AG04450 (cell line): ENCODE measurements at regions not wholly inside any gene's neighbourhood (a gene's known extent, or its start where the extent isn't known, plus 50 kb on each side); places are given as distances from the start of the nearest gene placed in this dataset.

Experiments used
- CTCF ChIA-PET: fragments of 300-600, 350-600 bp; formaldehyde crosslinking; extraction: SDS; loops from one replicate; lab custom pipeline; 2022; ENCODE audit warnings: antibody characterized with exemption, inconsistent platforms; lab: Charles Lee
- POLR2A ChIA-PET: fragments of 350-600 bp; formaldehyde crosslinking; extraction: SDS; loops from one replicate; lab custom pipeline; 2021; ENCODE audit warnings: antibody characterized with exemption, inconsistent platforms; lab: Yijun Ruan, JAX
- DNase-seq: peaks from one replicate; pipeline ENCODE4 v3.0.0-alpha.2; 2011; ENCODE audit warnings: low read depth, low spot score
- H3K27ac ChIP-seq: one replicate; pipeline ENCODE4 v1.5.1; 2012; ENCODE audit warnings: low read depth, low read length, control low read depth
- H3K27me3 ChIP-seq: one replicate; pipeline ENCODE4 v1.6.0; 2012; ENCODE audit warnings: low read length; ENCODE audit not compliant: control insufficient read depth, insufficient read depth
- H3K4me3 ChIP-seq: 2 replicates; pipeline ENCODE4 v1.5.1; 2011; ENCODE audit warnings: mild to moderate bottlenecking, low read depth, low read length, control low read depth
- H3K9me3 ChIP-seq: 2 replicates; pipeline ENCODE4 v1.5.1; 2012; ENCODE audit warnings: low read length; ENCODE audit not compliant: control insufficient read depth, insufficient read depth
- CTCF ChIP-seq: IDR thresholded peaks from 2 replicates; pipeline ENCODE4 v1.5.1; 2011; ENCODE audit warnings: low read depth, low read length, control low read depth, inconsistent platforms

- ChIA-PET POLR2A (no interaction called here), CTCF (no interaction called here)
- peaks cover 8% of the 10 kb centered on the region for H3K27me3 ChIP-seq
- no peak for DNase-seq
- H3K27ac ChIP-seq = no peak overlapping the region
- H3K9me3 ChIP-seq = no peaks in the 10 kb centered on the region
- H3K4me3 ChIP-seq = no peak overlapping the region
- TF ChIP-seq CTCF = no peak
These were observed 70.9 kb downstream of the RESF1 start for GRCh38 chr12:32030151-32030550.

- POLR2A ChIA-PET = no interaction called here
- no peaks in the 10 kb centered on the region for H3K9me3 ChIP-seq
- H3K4me3 ChIP-seq = no peak overlapping the region
- no peak overlapping the region for H3K27ac ChIP-seq
- CTCF ChIA-PET = no interaction called here
- peaks cover 8% of the 10 kb centered on the region for H3K27me3 ChIP-seq
- TF ChIP-seq CTCF = no peak
- no peak for DNase-seq
These were observed 71.5 kb downstream of the RESF1 start for GRCh38 chr12:32030676-32031075.

GRCh38 chr12:32031109-32031508, 71.9 kb downstream of the RESF1 start:
- H3K9me3 ChIP-seq = no peaks in the 10 kb centered on the region
- peaks cover 8% of the 10 kb centered on the region for H3K27me3 ChIP-seq
- POLR2A ChIA-PET = no interaction called here
- no peak overlapping the region for H3K4me3 ChIP-seq
- H3K27ac ChIP-seq = no peak overlapping the region
- TF ChIP-seq CTCF = no peak
- CTCF ChIA-PET = no interaction called here
- DNase-seq = no peak

GRCh38 chr12:32032205-32032810, 73.1 kb downstream of the RESF1 start:
- no peak for TF ChIP-seq CTCF
- ChIA-PET CTCF (no interaction called here), POLR2A (no interaction called here)
- H3K9me3 ChIP-seq = no peaks in the 10 kb centered on the region
- H3K27me3 ChIP-seq = peaks cover 8% of the 10 kb centered on the region
- no peak overlapping the region for H3K27ac ChIP-seq
- no peak for DNase-seq
- no peak overlapping the region for H3K4me3 ChIP-seq

GRCh38 chr12:32033406-32033805, 73.2 kb upstream of the BICD1 start:
- no peak for TF ChIP-seq CTCF
- no peak for DNase-seq
- H3K4me3 ChIP-seq = no peak overlapping the region
- H3K27ac ChIP-seq = no peak overlapping the region
- H3K27me3 ChIP-seq = peaks cover 8% of the 10 kb centered on the region
- ChIA-PET POLR2A (no interaction called here), CTCF (interaction anchor here (0.6 to 1.7 kb wide), 3 partner anchors 25 to 761 kb away, joined by 3 to 8 read pairs (median 3); no protein-coding TSS in a partner anchor)
- no peaks in the 10 kb centered on the region for H3K9me3 ChIP-seq
